Parathyroid adenoma (tissue), 2 donors: ENCODE measurements at regions not wholly inside any gene's neighbourhood (a gene's known extent, or its start where the extent isn't known, plus 50 kb on each side); places are given as distances from the start of the nearest gene placed in this dataset.

ENCODE experiments used
- H2AFZ ChIP-seq: fragments of 300-600 bp; sonication (generic); one replicate; pipeline ENCODE4 v1.7.0; 2017; ENCODE audit warnings: antibody characterized with exemption, mild to moderate bottlenecking
- H3K27ac ChIP-seq: fragments of 300-600 bp; sonication (generic); one replicate; pipeline ENCODE4 v1.7.0; 2017
- H3K27me3 ChIP-seq: fragments of 300-600 bp; sonication (generic); one replicate; pipeline ENCODE4 v1.7.0; 2017; ENCODE audit warnings: low read length; ENCODE audit not compliant: control insufficient read depth, insufficient read depth
- H3K36me3 ChIP-seq: fragments of 300-600 bp; sonication (generic); one replicate; pipeline ENCODE4 v1.7.0; 2017; ENCODE audit warnings: low read length; ENCODE audit not compliant: control insufficient read depth, insufficient read depth
- H3K4me1 ChIP-seq: fragments of 300-600 bp; sonication (generic); one replicate; pipeline ENCODE4 v1.7.0; 2017; ENCODE audit warnings: control low read depth
- H3K4me2 ChIP-seq: fragments of 300-600 bp; sonication (generic); one replicate; pipeline ENCODE4 v1.7.0; 2017; ENCODE audit warnings: low read length
- H3K4me3 ChIP-seq: fragments of 300-600 bp; sonication (generic); one replicate; pipeline ENCODE4 v1.7.0; 2017; ENCODE audit warnings: low read depth, low read length
- H3K79me2 ChIP-seq: fragments of 300-600 bp; sonication (generic); one replicate; pipeline ENCODE4 v1.7.0; 2017; ENCODE audit warnings: control low read depth
- H3K9ac ChIP-seq: fragments of 300-600 bp; sonication (generic); one replicate; pipeline ENCODE4 v1.7.0; 2017; ENCODE audit warnings: mild to moderate bottlenecking
- H3K9me3 ChIP-seq: fragments of 300-600 bp; sonication (generic); one replicate; pipeline ENCODE4 v1.7.0; 2017; ENCODE audit warnings: low read length; ENCODE audit not compliant: control insufficient read depth
- CTCF ChIP-seq: fragments of 300-600 bp; sonication (generic); IDR thresholded peaks from one replicate; pipeline ENCODE4 v1.7.0; 2017; ENCODE audit warnings: antibody characterized with exemption, mild to moderate bottlenecking
- donor health status: primary hyperparathyroidism.

DNA sequence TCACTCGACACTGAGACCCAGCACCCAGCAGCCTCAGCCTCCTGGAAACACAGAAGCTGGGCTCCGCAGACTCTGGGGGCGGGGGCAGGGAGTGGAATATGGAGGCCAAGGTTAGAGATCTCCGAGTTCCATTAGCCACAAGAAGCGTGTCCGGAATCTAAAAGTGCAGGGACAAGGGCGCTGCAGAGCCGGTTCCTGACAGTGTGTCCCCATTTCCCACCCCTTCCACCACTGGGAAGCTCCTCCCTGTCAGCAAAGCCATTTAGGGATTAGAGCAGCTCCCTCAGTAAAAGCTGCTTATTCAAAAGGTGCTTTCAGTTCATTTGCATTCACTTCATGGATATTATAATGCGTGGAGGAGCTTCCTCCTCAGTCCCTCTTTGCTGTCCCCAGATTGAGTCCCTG, 74.1 kb upstream of the HSPA9 start:
- H3K4me3 ChIP-seq: no peak overlapping the region
- H3K9me3 ChIP-seq: no peaks in the 10 kb centered on the region
- no peaks in the 10 kb centered on the region for H3K36me3 ChIP-seq
- no peak overlapping the region for H3K4me2 ChIP-seq
- H3K9ac ChIP-seq: no peak overlapping the region
- no peak overlapping the region for H3K27ac ChIP-seq
- no peak for TF ChIP-seq CTCF
- H3K79me2 ChIP-seq: no peaks in the 10 kb centered on the region
- peaks cover 29% of the 10 kb centered on the region for H3K4me1 ChIP-seq
- H3K27me3 ChIP-seq: no peaks in the 10 kb centered on the region
- peak overlapping the region; percentile 82 for H2AFZ ChIP-seq

- Histone ChIP-seq H3K27me3 (no peaks in the 10 kb centered on the region), H3K36me3 (no peaks in the 10 kb centered on the region), H3K4me3 (no peak overlapping the region), H3K9ac (no peak overlapping the region), H3K27ac (no peak overlapping the region), H3K79me2 (no peaks in the 10 kb centered on the region), H2AFZ (peak overlapping the region; percentile 82), H3K4me2 (no peak overlapping the region), H3K4me1 (peaks cover 26% of the 10 kb centered on the region), H3K9me3 (no peaks in the 10 kb centered on the region)
- no peak for TF ChIP-seq CTCF
These were observed 73.6 kb upstream of the HSPA9 start for GRCh38 chr5:138648841-138649240.

DNA sequence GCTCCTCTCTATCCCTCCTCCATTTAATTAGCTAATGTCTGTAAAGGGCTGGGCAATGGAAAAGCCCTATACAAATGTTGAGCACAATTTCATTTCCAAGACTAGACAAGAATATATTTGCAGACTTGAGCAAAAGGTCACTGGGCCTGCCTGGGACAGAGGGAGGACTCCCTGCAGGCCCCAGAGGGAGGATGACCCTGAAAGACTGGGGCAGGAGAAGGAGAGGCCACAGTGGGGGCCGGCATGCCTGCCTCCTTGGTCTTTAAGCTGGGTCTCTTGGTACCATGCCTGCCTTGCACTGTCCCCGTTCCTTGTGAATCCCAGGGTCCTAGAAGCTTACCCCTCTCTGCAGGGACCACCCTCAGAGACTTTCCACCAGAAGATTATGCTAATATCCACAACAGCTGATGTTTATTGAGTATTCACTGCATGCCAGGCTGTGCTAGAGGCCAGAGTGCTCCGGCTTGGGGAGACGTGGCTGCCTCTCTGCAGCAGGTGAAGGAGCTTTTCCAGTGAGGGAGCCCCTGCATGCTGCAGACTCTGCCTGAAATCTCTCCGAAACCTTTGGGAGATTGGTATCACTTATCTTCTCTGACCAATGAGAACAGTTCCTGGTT, 72.7 kb upstream of the HSPA9 start:
- Histone ChIP-seq H3K9me3 (no peaks in the 10 kb centered on the region), H3K27ac (no peak overlapping the region), H3K27me3 (no peaks in the 10 kb centered on the region), H3K9ac (no peak overlapping the region), H3K36me3 (no peaks in the 10 kb centered on the region), H3K4me2 (no peak overlapping the region), H3K79me2 (no peaks in the 10 kb centered on the region), H3K4me3 (no peak overlapping the region), H3K4me1 (peaks cover 25% of the 10 kb centered on the region), H2AFZ (peak overlapping the region; percentile 82)
- TF ChIP-seq CTCF: no peak

DNA sequence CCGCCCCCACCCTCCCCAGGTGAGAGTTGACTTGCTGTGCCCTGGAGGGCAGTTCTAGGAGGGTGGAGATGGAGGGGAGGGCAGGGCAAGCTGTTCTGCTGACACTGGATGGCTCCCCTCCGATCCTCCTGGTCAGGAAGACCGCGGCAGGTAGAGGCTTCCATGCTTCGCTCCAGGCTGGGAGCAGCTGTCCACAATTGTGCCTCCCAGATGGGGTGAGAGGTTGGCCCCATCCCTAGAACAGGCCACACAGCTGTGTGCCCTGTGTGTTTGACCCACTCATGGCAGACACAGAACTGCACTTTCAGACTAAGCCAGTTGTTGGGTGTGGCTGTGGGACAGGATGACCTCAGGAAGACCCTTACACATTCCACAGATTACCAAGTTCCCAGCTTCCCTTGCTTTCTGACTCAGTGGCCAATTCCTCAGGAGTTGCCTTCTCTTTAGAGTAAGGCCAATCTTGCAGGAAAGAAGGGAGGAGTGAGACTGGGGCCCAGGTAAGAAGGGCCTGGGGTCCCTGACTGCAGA, 72.1 kb upstream of the HSPA9 start:
- no peaks in the 10 kb centered on the region for H3K9me3 ChIP-seq
- no peak overlapping the region for H2AFZ ChIP-seq
- no peaks in the 10 kb centered on the region for H3K79me2 ChIP-seq
- H3K36me3 ChIP-seq: no peaks in the 10 kb centered on the region
- H3K27ac ChIP-seq: no peak overlapping the region
- TF ChIP-seq CTCF: no peak
- H3K4me1 ChIP-seq: peaks cover 25% of the 10 kb centered on the region
- no peak overlapping the region for H3K9ac ChIP-seq
- no peak overlapping the region for H3K4me2 ChIP-seq
- no peaks in the 10 kb centered on the region for H3K27me3 ChIP-seq
- no peak overlapping the region for H3K4me3 ChIP-seq

- TF ChIP-seq CTCF: no peak
- Histone ChIP-seq H3K4me3 (no peak overlapping the region), H3K36me3 (no peaks in the 10 kb centered on the region), H3K9ac (no peak overlapping the region), H3K79me2 (no peaks in the 10 kb centered on the region), H3K4me1 (peaks cover 28% of the 10 kb centered on the region), H3K27ac (no peak overlapping the region), H3K4me2 (no peak overlapping the region), H2AFZ (no peak overlapping the region), H3K9me3 (no peaks in the 10 kb centered on the region), H3K27me3 (no peaks in the 10 kb centered on the region)
These were observed 71.5 kb upstream of the HSPA9 start for GRCh38 chr5:138646671-138647070.
